ENCODE measurements at regions not wholly inside any gene's neighbourhood (a gene's known extent, or its start where the extent isn't known, plus 50 kb on each side); places are given as distances from the start of the nearest gene placed in this dataset.

DNA sequence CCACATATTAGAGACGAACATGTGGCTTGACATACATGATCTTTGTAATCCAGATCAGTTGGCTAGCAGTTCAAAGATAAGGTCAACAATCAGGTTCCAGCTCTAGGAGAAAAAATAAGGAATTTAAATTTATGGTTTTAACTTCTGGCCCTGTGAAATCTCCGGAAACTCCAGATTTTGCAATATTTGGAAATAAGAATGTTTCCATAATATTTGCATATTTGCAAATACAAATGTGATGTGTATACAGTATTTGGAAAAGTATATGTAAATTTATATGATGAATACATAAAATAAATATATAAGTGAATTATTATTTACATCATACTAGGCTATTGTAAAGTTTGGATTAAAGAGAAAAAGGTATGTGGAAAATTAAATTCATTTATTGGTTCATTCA lies 97.1 kb downstream of the KCNJ2 start:
- in situ Hi-C loops (cut with HindIII; ENCODE audit: low pct_unique_long_range_greater_than_20kb, low sequenced_read_pairs), result no loop called here
- Histone ChIP-seq H3K27me3 (ENCODE audit: control insufficient read depth, insufficient read depth, low read length) (no peaks in the 10 kb centered on the region), H3K4me3 (ENCODE audit: low read depth in 2 of 2, low read length in 2 of 2) (no peak overlapping the region), H3K4me1 (ENCODE audit: control insufficient read depth, insufficient read depth, low read length) (no peaks in the 10 kb centered on the region), H3K9me3 (ENCODE audit: control insufficient read depth, insufficient read depth, low read depth, low read length) (no peaks in the 10 kb centered on the region), H3K36me3 (ENCODE audit: control insufficient read depth, insufficient read depth, low read length) (no peaks in the 10 kb centered on the region), H3K27ac (ENCODE audit: low read length) (no peak overlapping the region)
- ChIA-PET CTCF (no interaction called here), POLR2A (no interaction called here)
- ATAC-seq (no peak), DNase-seq (ENCODE audit: low read depth, low spot score) (no peak)
- intact Hi-C loops (cut with micrococcal nuclease; ENCODE audit: unreplicated experiment), result no loop called here
- BruUV-seq (replicated peaks), result no TSS peak
- TF ChIP-seq, protein P1, sequence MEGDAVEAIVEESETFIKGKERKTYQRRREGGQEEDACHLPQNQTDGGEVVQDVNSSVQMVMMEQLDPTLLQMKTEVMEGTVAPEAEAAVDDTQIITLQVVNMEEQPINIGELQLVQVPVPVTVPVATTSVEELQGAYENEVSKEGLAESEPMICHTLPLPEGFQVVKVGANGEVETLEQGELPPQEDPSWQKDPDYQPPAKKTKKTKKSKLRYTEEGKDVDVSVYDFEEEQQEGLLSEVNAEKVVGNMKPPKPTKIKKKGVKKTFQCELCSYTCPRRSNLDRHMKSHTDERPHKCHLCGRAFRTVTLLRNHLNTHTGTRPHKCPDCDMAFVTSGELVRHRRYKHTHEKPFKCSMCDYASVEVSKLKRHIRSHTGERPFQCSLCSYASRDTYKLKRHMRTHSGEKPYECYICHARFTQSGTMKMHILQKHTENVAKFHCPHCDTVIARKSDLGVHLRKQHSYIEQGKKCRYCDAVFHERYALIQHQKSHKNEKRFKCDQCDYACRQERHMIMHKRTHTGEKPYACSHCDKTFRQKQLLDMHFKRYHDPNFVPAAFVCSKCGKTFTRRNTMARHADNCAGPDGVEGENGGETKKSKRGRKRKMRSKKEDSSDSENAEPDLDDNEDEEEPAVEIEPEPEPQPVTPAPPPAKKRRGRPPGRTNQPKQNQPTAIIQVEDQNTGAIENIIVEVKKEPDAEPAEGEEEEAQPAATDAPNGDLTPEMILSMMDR (IDR thresholded peaks at IDR 0.05), result no peak
- TF ChIP-seq SIN3A (IDR thresholded peaks at IDR 0.05; ENCODE audit: borderline replicate concordance, insufficient read depth, low read depth, low read length) (no peak), TCF7L2 (IDR thresholded peaks at IDR 0.05; ENCODE audit: low read depth, low read length) (no peak), POLR2AphosphoS5 (IDR thresholded peaks at IDR 0.05; ENCODE audit: low read depth, low read length) (no peak)
- TF ChIP-seq, protein P2, sequence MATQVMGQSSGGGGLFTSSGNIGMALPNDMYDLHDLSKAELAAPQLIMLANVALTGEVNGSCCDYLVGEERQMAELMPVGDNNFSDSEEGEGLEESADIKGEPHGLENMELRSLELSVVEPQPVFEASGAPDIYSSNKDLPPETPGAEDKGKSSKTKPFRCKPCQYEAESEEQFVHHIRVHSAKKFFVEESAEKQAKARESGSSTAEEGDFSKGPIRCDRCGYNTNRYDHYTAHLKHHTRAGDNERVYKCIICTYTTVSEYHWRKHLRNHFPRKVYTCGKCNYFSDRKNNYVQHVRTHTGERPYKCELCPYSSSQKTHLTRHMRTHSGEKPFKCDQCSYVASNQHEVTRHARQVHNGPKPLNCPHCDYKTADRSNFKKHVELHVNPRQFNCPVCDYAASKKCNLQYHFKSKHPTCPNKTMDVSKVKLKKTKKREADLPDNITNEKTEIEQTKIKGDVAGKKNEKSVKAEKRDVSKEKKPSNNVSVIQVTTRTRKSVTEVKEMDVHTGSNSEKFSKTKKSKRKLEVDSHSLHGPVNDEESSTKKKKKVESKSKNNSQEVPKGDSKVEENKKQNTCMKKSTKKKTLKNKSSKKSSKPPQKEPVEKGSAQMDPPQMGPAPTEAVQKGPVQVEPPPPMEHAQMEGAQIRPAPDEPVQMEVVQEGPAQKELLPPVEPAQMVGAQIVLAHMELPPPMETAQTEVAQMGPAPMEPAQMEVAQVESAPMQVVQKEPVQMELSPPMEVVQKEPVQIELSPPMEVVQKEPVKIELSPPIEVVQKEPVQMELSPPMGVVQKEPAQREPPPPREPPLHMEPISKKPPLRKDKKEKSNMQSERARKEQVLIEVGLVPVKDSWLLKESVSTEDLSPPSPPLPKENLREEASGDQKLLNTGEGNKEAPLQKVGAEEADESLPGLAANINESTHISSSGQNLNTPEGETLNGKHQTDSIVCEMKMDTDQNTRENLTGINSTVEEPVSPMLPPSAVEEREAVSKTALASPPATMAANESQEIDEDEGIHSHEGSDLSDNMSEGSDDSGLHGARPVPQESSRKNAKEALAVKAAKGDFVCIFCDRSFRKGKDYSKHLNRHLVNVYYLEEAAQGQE (IDR thresholded peaks at IDR 0.05; ENCODE audit: insufficient read depth in 1 of 2, low read depth in 2 of 2, low read length in 1 of 2), result no peak

DNA sequence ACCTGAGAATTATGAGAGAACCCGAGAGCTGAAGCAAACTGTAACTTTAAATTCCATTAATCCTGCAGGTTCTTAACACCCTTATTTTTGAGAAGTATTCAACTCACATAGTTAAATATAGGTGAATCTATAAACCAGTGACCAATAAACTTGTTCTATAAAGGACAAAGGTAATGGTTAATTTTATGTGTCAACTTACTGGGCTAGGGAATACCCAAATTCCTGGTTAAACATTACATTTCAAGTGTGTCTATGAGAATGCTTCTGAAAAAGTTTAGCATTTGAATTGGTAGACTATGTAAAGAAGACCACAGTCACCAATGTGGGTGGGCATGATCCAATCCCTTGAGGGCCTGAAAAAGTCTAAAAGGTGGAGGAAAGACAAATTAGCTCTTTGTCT lies 99.1 kb downstream of the KCNJ2 start:
- TF ChIP-seq, protein P1 (IDR thresholded peaks at IDR 0.05), result no peak
- TF ChIP-seq, protein P2 (IDR thresholded peaks at IDR 0.05; ENCODE audit: insufficient read depth in 1 of 2, low read depth in 2 of 2, low read length in 1 of 2), result no peak
- TF ChIP-seq TCF7L2 (IDR thresholded peaks at IDR 0.05; ENCODE audit: low read depth, low read length) (no peak), SIN3A (IDR thresholded peaks at IDR 0.05; ENCODE audit: borderline replicate concordance, insufficient read depth, low read depth, low read length) (no peak), POLR2AphosphoS5 (IDR thresholded peaks at IDR 0.05; ENCODE audit: low read depth, low read length) (no peak)
- no peak for ATAC-seq
- Histone ChIP-seq H3K9me3 (ENCODE audit: control insufficient read depth, insufficient read depth, low read depth, low read length) (no peaks in the 10 kb centered on the region), H3K36me3 (ENCODE audit: control insufficient read depth, insufficient read depth, low read length) (no peaks in the 10 kb centered on the region), H3K4me1 (ENCODE audit: control insufficient read depth, insufficient read depth, low read length) (no peaks in the 10 kb centered on the region), H3K27me3 (ENCODE audit: control insufficient read depth, insufficient read depth, low read length) (no peaks in the 10 kb centered on the region), H3K27ac (ENCODE audit: low read length) (no peak overlapping the region), H3K4me3 (ENCODE audit: low read depth in 2 of 2, low read length in 2 of 2) (no peak overlapping the region)
- ChIA-PET POLR2A (no interaction called here), CTCF (no interaction called here)
- DNase-seq (ENCODE audit: low read depth, low spot score), result no peak
- in situ Hi-C loops (cut with HindIII; ENCODE audit: low pct_unique_long_range_greater_than_20kb, low sequenced_read_pairs), result no loop called here
- intact Hi-C loops (cut with micrococcal nuclease; ENCODE audit: unreplicated experiment), result no loop called here
- BruUV-seq (replicated peaks), result no TSS peak

Data from Panc1 (cell line).